OCI-LY7 (cell line): ENCODE measurements at regions not wholly inside any gene's neighbourhood (a gene's known extent, or its start where the extent isn't known, plus 50 kb on each side); places are given as distances from the start of the nearest gene placed in this dataset.

ENCODE experiments used
- BruUV-seq: library from RNA; stranded (reverse); fragments of 400-500 nt; replicated peaks from 2 replicates; lab custom pipeline; 2021; lab: Mats Ljungman, UMichigan
- CTCF ChIA-PET: fragments of 300-600 bp; sonication (Branson Sonifier 250); formaldehyde crosslinking; loops from one replicate; lab custom pipeline; 2022; ENCODE audit warnings: antibody characterized with exemption; ENCODE audit not compliant: unreplicated experiment; lab: Charles Lee
- POLR2A ChIA-PET: fragments of 300-600 bp; sonication (Branson Sonifier 250); formaldehyde crosslinking; loops from one replicate; lab custom pipeline; 2022; ENCODE audit warnings: antibody characterized with exemption; lab: Charles Lee
- DNase-seq: peaks from one replicate; pipeline ENCODE4 v3.0.0-alpha.2; 2015; ENCODE audit warnings: low spot score
- H2AFZ ChIP-seq: fragments of 200-600 bp; sonication (generic), shearing (Covaris generic); 2 replicates; pipeline ENCODE4 v1.6.1; 2014; ENCODE audit warnings: mild to moderate bottlenecking, antibody characterized with exemption, low read length, moderate library complexity
- H3K27ac ChIP-seq: fragments of 200-600 bp; sonication (generic); 2 replicates; pipeline ENCODE4 v1.5.1; 2014; ENCODE audit warnings: mixed run types, low read depth, mild to moderate bottlenecking, moderate library complexity, low read length, inconsistent platforms; ENCODE audit not compliant: poor library complexity, severe bottlenecking
- H3K36me3 ChIP-seq: fragments of 200-600 bp; sonication (generic); 2 replicates; pipeline ENCODE4 v1.6.1; 2014; ENCODE audit warnings: mild to moderate bottlenecking, antibody characterized with exemption, low read length, moderate library complexity, mixed read lengths; ENCODE audit not compliant: insufficient read depth
- H3K4me1 ChIP-seq: fragments of 200-600 bp; sonication (generic); 2 replicates; pipeline ENCODE4 v1.5.1; 2014; ENCODE audit warnings: mild to moderate bottlenecking, low read length; ENCODE audit not compliant: insufficient read depth, poor library complexity, severe bottlenecking
- H3K4me2 ChIP-seq: fragments of 200-600 bp; sonication (generic); 2 replicates; pipeline ENCODE4 v1.6.1; 2014; ENCODE audit warnings: mild to moderate bottlenecking, low read length
- H3K4me3 ChIP-seq: fragments of 200-600 bp; sonication (generic); 2 replicates; pipeline ENCODE4 v1.5.1; 2014; ENCODE audit warnings: mild to moderate bottlenecking, low read depth, low read length; ENCODE audit not compliant: poor library complexity, severe bottlenecking
- H3K79me2 ChIP-seq: fragments of 200-600 bp; sonication (generic); 2 replicates; pipeline ENCODE4 v1.6.1; 2016; ENCODE audit warnings: low read depth, mild to moderate bottlenecking, low read length, moderate library complexity, mixed read lengths; ENCODE audit not compliant: insufficient read depth
- H3K9me2 ChIP-seq: fragments of 200-600 bp; sonication (generic); 2 replicates; pipeline ENCODE4 v1.6.1; 2016; ENCODE audit warnings: mild to moderate bottlenecking, low read length, mixed read lengths; ENCODE audit not compliant: insufficient read depth
- H3K9me3 ChIP-seq: fragments of 200-600 bp; sonication (generic); 2 replicates; pipeline ENCODE4 v1.6.1; 2014; ENCODE audit warnings: mild to moderate bottlenecking, mixed run types, low read length, mixed read lengths
- H4K20me1 ChIP-seq: fragments of 200-600 bp; sonication (generic); 2 replicates; pipeline ENCODE4 v1.6.1; 2014; ENCODE audit warnings: mild to moderate bottlenecking, antibody characterized with exemption, low read length, moderate library complexity, mixed read lengths; ENCODE audit not compliant: insufficient read depth
- CTCF ChIP-seq: fragments of 200-600 bp; sonication (generic); conservative IDR thresholded peaks from 2 replicates; pipeline ENCODE4 v1.5.1; 2014; ENCODE audit warnings: mild to moderate bottlenecking, antibody characterized with exemption, low read length, moderate library complexity, mixed read lengths
- EZH2phosphoT487 ChIP-seq: fragments of 200-600 bp; sonication (generic); IDR thresholded peaks from 2 replicates; pipeline ENCODE4 v1.6.1; 2018; ENCODE audit warnings: low read depth, borderline replicate concordance, mild to moderate bottlenecking, mixed run types, antibody characterized with exemption, low read length, moderate library complexity, mixed read lengths
- intact Hi-C: fragments of 100-400 bp; cut with micrococcal nuclease; formaldehyde crosslinking; loops from one replicate; pipeline ENCODE4 v1.10.0; 2022; ENCODE audit not compliant: unreplicated experiment

GRCh38 chrX:94901849-94902248 lies 1227.8 kb downstream of the FAM133A start:
- Histone ChIP-seq H3K4me1 (no peaks in the 10 kb centered on the region), H3K27ac (no peak overlapping the region), H3K79me2 (no peaks in the 10 kb centered on the region), H2AFZ (no peak overlapping the region), H3K9me2 (no peaks in the 10 kb centered on the region), H3K4me3 (no peak overlapping the region), H4K20me1 (no peaks in the 10 kb centered on the region), H3K36me3 (no peaks in the 10 kb centered on the region), H3K9me3 (no peaks in the 10 kb centered on the region), H3K4me2 (no peak overlapping the region)
- DNase-seq: no peak
- POLR2A ChIA-PET: no interaction called here
- no TSS peak for BruUV-seq
- intact Hi-C loops: no loop called here
- CTCF ChIA-PET: no interaction called here
- TF ChIP-seq CTCF (no peak), EZH2phosphoT487 (no peak)

DNA sequence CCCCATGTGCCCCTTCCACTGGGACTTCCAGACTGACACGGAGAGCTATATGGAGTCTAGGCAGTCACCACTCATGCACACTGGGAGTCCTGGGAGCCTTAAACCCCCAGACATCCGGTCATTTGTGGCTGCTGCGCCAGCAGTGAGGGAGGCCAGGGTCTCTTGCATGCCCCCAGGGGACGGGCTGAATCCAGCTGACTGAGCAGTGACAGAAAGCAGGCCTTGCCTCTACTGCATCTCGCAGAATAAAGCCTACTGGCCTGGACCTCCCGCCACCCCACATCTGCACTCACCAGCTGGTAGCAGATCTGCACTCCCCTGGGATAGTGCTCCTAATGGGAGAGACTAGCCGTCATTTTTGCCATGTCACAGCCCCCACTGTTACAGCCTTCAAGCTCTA lies 1234.2 kb downstream of the FAM133A start:
- Histone ChIP-seq H3K9me2 (no peaks in the 10 kb centered on the region), H3K79me2 (no peaks in the 10 kb centered on the region), H4K20me1 (no peaks in the 10 kb centered on the region), H3K9me3 (no peaks in the 10 kb centered on the region), H3K4me3 (no peak overlapping the region), H3K4me1 (no peaks in the 10 kb centered on the region), H3K27ac (no peak overlapping the region), H2AFZ (no peak overlapping the region), H3K4me2 (no peak overlapping the region), H3K36me3 (no peaks in the 10 kb centered on the region)
- intact Hi-C loops: no loop called here
- no peak for DNase-seq
- BruUV-seq: no TSS peak
- POLR2A ChIA-PET: no interaction called here
- TF ChIP-seq CTCF (no peak), EZH2phosphoT487 (no peak)
- CTCF ChIA-PET: no interaction called here

DNA sequence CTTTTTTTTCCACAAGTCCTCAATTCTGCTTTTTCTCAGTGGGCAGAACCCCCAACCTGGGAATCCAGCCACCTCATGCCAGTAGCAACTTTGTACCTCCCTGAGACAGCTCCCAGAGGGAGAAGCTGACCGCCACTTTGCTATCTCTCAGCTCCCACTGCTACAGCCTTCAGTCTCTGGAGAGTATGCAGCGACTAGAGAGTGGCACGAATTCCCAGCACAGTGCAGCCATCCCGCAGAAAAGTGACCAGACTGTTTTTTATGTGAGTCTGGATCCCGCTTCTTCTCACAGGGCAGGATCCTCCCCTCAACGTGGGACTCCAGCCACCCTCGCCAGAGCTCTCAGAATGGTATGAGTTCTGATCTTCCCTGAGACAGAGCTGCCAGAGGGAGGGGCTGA lies 1234.6 kb downstream of the FAM133A start:
- no peaks in the 10 kb centered on the region for H3K9me2 ChIP-seq
- no peaks in the 10 kb centered on the region for H3K4me1 ChIP-seq
- H3K9me3 ChIP-seq: no peaks in the 10 kb centered on the region
- no peak overlapping the region for H2AFZ ChIP-seq
- BruUV-seq: no TSS peak
- H3K79me2 ChIP-seq: no peaks in the 10 kb centered on the region
- DNase-seq: no peak
- H3K4me2 ChIP-seq: no peak overlapping the region
- no peak for TF ChIP-seq EZH2phosphoT487
- no peak for TF ChIP-seq CTCF
- no peaks in the 10 kb centered on the region for H3K36me3 ChIP-seq
- ChIA-PET POLR2A (no interaction called here), CTCF (no interaction called here)
- no peaks in the 10 kb centered on the region for H4K20me1 ChIP-seq
- intact Hi-C loops: no loop called here
- no peak overlapping the region for H3K4me3 ChIP-seq
- H3K27ac ChIP-seq: no peak overlapping the region
